HG02943 (cell line): ENCODE measurements at regions not wholly inside any gene's neighbourhood (a gene's known extent, or its start where the extent isn't known, plus 50 kb on each side); places are given as distances from the start of the nearest gene placed in this dataset.
"Not testable (repeated sequence)": the region's sequence is repeated elsewhere in the genome, so short reads cannot be mapped to it uniquely, and the experiment has no call there.

Experiments used
- ATAC-seq: cut with Tn5 transposase; IDR thresholded peaks from one replicate; pipeline ENCODE4 v1.9.1; 2021; ENCODE audit warnings: mild to moderate bottlenecking, low read depth, moderate library complexity; ENCODE audit not compliant: unreplicated experiment

DNA sequence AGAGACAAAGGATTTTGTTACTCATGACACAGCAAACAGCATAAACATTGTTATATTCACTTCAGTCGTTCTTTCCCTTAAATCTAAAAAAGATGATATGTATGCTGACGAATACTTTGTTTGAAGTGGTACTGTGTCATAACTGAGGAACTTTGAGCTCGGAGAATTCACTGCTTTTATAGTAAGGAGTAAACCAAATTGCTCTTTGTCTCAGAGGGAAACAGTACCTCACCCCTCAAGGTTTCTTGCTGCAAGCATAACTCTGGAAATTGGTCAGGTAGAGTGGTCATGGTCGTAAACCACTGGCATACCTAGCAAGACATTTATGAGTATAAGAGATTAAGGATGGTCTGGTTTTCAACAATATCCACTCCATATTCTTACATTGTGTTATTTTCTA is 160.2 kb upstream of the OR4E1 start:
- no peak for ATAC-seq

DNA sequence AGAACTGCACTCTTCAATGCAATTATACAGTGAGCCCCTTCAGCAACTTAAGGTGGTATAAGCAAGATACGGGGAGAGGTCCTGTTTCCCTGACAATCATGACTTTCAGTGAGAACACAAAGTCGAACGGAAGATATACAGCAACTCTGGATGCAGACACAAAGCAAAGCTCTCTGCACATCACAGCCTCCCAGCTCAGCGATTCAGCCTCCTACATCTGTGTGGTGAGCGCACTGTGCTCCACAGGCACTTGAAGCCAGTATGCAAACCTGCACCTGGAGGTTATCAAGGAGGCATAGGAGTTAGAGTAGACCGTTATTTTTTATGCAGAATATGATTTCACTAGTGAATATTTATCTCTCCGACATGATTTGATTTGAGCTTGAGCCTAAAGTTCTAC is 152.2 kb upstream of the OR4E1 start:
- ATAC-seq = no peak

DNA sequence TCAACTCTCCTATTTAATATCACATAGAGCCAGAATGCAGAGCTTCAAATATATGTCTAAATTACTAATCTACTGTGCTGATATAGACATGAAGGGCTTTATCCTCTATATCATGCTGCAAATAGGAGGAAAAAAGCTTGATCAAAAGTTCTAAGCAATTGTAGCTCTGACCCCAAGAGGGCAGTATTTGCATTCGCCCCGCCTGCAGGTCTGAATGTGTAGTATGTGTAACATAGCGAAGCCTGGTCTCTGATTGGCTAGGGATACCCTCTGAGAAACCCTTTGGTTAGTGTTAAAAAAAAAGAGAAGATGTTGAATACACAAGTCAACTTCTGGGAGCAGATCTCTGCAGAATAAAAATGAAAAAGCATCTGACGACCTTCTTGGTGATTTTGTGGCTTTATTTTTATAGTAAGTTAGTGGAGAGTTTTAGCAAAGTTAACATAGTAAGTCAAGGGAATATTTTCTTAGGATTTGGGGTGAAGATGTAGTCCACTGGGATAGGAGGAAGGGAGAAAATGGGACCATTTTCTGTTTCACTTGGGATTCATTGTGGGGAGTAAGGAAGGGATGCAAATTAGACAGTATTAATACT is 151.6 kb upstream of the OR4E1 start:
- ATAC-seq = no peak

DNA sequence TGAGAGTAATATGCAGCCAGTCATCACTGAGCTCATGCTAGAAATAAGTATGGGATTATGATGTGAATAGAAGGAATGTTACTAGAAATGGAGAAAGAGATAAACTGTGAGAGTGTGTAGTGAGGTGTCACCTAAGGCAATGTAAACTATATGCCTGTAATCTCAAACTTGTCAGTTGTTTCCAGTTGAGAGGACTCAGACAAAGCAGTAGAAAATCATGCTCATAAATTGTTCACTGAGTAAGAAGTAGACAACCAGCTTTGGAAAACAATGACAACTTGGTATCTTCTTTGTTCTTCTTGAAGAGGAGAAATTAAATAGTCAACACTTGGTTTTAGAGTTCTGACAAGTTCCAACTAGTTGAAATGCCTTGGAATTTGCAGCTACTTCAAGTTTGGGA is 148.5 kb upstream of the OR4E1 start:
- ATAC-seq = no peak

DNA sequence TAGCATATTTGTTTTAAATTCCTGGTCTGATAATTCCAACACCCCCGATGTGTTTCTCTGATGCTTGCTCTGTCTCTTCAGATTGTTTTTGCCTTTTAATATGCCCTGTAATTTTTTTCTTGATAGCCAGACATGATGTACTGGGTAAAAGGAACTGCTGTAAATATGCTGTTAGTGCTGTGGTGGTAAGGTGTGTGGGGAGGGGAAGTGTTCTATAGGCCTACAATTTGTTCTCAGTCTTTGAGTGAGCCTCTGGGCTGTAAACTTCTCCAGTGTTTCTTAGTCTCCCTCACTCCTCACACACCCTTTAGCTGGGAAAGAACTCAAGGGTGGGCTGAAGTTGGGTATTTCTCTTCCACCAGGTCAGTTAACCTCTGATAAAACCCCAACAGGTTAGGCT is 147.0 kb upstream of the OR4E1 start:
- no peak for ATAC-seq

- ATAC-seq = not testable (repeated sequence)
Measured at GRCh38 chr14:21819891-21820290, 146.3 kb upstream of the OR4E1 start.

DNA sequence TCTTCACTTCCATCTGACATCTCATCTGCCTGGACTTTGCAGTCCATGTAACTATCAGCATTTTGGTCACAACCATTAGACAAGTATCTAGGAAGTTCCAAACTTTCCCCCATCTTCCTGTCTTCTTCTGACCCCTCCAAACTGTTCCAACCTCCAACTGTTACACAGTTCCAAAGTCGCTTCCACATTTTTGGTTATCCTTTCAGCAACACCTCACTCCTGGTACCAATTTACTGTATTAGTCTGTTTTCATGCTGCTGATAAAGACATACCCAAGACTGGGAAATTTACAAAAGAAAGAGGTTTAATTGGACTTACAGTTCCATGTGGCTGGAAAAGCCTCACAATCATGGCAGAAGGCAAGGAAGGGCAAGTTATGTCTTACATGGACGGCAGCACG is 143.4 kb upstream of the OR4E1 start:
- not testable (repeated sequence) for ATAC-seq

DNA sequence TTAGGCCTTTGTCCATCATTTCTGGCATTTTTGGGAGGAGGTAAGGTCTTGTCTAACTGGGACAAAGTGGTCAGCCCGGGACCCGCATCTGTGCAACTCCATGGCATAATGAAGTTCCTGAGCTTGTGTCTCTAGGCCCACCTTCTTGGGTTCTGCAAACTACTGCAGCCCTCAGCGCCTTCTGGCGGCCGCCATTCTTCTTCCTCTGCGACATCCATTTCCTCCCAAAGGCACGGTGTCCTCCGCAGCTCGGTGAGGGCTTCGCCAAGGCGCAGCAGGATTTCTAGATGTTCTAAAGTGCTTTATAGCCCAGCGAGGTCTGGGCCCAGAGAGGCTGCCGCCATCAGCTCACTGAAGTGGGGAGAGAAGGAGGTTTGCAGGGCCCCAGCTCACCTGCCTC is 134.4 kb upstream of the OR4E1 start:
- ATAC-seq = no peak

- ATAC-seq = no peak
Measured at GRCh38 chr14:21804981-21805380, 131.4 kb upstream of the OR4E1 start.

DNA sequence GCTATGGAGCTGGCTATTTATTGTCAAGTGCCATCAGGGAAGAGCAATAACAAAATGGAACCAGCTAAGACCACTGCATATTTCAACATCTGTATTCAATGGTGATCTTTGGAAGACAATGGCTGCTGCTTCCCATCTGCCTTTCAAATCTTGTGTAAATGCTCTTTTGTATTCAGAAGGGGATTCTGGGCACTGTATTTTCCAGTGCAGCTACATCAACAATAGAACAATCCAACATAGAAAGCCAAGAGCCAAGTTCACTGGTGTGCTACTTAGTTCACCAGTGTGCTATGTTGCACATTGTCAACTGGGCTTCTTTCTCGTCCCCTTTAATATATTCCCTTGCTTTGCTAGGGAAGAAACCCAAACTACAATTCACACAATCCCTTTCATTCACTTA is 128.8 kb upstream of the OR4E1 start:
- no peak for ATAC-seq

DNA sequence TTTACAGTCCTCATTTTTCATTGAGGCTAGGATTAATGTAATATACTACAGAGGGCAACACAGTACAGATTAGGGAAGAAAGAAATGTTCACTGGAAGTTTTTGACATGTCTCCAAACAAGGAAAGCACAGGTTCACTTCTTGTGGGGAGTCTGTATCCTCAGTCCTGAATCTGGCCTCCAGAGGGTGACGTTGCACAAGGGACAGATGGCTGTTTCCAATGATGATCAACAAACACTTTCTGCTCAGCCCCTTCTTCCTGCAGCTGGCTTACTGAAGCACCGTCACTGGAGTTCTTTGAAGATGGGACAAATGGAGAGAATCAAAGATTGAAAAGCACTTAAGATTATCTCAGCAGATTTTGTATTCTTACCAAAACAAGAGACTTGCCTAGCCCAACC is 123.3 kb upstream of the OR4E1 start:
- no peak for ATAC-seq

DNA sequence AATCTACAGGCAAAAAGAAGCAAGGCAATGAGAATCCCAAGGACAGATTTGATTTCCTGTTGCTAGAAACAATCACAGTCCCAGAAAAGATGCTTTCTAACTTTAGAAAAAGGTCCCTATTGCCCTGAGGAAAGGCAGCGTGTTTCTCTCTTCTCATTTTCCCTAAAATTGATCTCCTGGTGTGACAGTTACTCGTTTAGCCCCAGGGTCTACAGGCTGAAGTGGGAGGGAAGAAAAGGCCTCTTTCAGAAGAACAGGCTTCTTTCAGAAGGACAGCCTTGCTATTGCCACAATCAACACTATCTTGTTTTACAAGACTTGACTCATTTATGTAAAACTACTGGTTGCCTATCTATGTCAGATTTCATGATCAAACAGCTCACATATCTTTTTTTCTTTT is 121.8 kb upstream of the OR4E1 start:
- ATAC-seq = no peak

DNA sequence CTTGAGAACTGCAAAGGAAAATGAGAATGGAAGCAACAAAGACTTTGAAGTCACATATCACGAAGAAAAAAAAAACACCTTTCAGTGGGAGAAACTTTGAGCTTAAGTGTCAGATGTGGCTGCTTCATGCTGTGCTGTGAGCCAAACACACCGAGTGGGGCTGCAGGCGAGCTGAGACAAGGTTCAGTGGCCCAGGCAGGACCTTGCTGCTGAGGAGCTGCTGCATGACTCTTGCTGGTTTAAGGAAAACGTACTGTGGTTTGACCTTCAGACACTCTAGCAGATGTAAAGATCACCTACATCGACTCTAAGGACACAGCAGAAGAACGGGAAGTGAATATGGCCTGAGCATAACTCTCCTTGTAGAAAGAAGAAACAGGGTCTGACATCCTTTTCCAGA is 118.1 kb upstream of the OR4E1 start:
- no peak for ATAC-seq

DNA sequence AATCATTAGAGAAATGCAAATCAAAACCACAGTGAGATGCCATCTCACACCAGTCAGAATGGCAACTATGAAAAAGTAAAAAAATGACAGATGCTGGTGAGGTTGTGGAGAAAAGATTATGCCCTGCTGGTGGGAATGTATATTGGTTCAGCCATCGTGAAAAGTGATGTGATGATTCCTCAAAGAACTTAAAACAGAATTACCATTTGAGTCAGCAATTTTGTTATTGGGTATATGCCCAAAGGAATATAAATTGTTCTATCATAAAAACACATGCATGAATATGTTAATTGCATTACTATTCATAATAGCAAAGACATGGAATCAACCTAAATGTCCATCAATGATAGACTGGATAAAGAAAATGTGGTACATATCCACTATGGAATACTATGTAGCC is 115.1 kb upstream of the OR4E1 start:
- not testable (repeated sequence) for ATAC-seq

- not testable (repeated sequence) for ATAC-seq
Measured at GRCh38 chr14:21787242-21787641, 113.6 kb upstream of the OR4E1 start.

DNA sequence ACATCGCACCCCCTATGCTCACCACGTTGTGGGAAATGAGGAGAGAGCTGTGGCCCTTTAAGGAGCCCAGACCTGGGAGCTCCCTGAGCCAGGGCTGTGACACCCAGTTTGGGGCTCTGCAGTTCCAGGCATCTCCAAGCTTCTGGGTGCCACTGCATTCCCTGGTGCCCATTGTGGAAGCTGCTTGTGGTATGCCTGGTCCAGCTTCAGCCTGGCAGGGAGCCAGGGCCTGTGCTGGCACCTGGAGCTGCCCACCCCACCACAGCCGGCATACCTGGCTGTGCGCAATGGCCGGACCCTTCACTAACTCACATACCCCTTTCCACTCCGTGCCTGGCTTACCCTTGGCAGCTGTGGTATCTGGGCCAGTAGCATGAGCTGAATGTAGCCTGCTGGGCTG is 107.9 kb upstream of the OR4E1 start:
- no peak for ATAC-seq

GRCh38 chr14:21780429-21781084 is 106.9 kb upstream of the OR4E1 start:
- no peak for ATAC-seq

DNA sequence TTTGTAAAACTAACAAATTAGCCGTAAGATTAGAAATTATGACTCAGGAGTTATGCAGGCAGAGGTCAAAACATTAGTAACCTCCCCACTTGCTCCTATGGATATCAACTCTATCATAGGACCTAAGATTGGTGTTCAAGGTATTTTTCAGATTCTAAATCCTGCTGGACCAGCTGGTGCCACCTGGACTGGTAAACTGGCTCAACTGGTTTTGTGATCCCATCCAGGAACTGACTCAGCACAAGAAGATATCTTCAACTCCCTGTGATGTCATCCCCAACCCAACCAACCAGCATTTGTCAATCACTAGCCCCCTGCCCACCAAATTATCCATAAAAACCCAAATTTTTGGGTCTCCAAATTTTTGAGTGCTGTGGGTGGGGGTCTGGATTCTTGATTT is 98.1 kb upstream of the OR4E1 start:
- ATAC-seq = no peak

GRCh38 chr14:21768875-21769257 is 95.2 kb upstream of the OR4E1 start:
- no peak for ATAC-seq

- ATAC-seq = no peak
Measured at GRCh38 chr14:21768116-21768874, 94.7 kb upstream of the OR4E1 start.

DNA sequence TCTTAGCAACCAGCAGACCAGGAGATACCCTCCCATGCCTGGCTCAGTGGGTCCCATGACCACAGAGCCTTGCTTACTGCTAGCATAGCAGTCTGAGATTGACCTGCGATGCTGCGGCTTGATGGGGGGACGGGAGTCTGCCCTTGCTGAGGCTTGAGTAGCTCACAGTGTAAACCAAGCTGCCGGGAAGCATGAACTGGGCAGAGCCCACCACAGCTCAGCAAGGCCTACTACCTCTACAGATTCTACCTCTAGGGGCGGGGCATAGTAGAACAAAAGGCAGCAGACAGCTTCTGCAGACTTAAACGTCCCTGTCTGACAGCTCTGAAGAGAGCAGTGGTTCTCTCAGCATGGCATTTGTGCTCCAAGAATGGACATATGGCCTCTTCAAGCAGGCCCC is 86.7 kb upstream of the OR4E1 start:
- not testable (repeated sequence) for ATAC-seq

DNA sequence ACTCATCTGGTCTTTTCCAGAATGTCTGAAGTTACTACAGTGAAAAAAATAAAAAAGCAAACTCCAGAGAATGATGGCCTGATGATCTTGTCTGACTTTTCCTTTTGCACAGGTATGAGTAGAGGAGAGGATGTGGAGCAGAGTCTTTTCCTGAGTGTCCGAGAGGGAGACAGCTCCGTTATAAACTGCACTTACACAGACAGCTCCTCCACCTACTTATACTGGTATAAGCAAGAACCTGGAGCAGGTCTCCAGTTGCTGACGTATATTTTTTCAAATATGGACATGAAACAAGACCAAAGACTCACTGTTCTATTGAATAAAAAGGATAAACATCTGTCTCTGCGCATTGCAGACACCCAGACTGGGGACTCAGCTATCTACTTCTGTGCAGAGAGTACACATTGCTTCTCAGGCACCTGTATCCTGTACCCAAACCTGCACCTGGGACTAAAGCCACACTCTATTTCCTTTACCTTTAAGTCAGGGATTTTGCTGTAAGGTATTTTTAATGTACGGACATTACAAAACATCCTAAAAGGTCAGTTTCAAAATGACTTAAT is 75.8 kb upstream of the OR4E1 start:
- no peak for ATAC-seq
